ENCODE measurements at regions not wholly inside any gene's neighbourhood (a gene's known extent, or its start where the extent isn't known, plus 50 kb on each side); places are given as distances from the start of the nearest gene placed in this dataset.

GRCh38 chr10:128881086-128881485 is 586.0 kb upstream of the MGMT start:
- no peak for TF ChIP-seq ZNF670 (CRISPR knock-in tag; IDR thresholded peaks at IDR 0.05; ENCODE audit: borderline replicate concordance)
- no peak for TF ChIP-seq ZBTB44 (CRISPR knock-in tag; IDR thresholded peaks at IDR 0.05)
- TF ChIP-seq SP2 (CRISPR knock-in tag; IDR thresholded peaks at IDR 0.05): no peak
- no peak for TF ChIP-seq HNF1B (CRISPR knock-in tag; IDR thresholded peaks at IDR 0.05)
- TF ChIP-seq NR1H2 (CRISPR knock-in tag; IDR thresholded peaks at IDR 0.05; ENCODE audit: borderline replicate concordance, low read depth): no peak
- no peak for TF ChIP-seq ZMYM4 (CRISPR knock-in tag; IDR thresholded peaks at IDR 0.05)
- no peak for TF ChIP-seq ZNF660 (CRISPR knock-in tag; IDR thresholded peaks at IDR 0.05; ENCODE audit: borderline replicate concordance, low read depth)
- no peak for TF ChIP-seq GMEB1 (CRISPR knock-in tag; IDR thresholded peaks at IDR 0.05; ENCODE audit: borderline replicate concordance)
- TF ChIP-seq ZNF160 (CRISPR knock-in tag; IDR thresholded peaks at IDR 0.05): no peak
- TF ChIP-seq ISX (CRISPR knock-in tag; conservative IDR thresholded peaks at IDR 0.05): no peak
- no peak for TF ChIP-seq KDM5A (IDR thresholded peaks at IDR 0.05; ENCODE audit: borderline replicate concordance, low read length)

All from HepG2 (cell line).